DND-41 (cell line): ENCODE measurements at regions not wholly inside any gene's neighbourhood (a gene's known extent, or its start where the extent isn't known, plus 50 kb on each side); places are given as distances from the start of the nearest gene placed in this dataset.

Experiments used
- ATAC-seq: fragments of 200-7000 bp; cut with Tn5 transposase; 3 replicates; pipeline ENCODE4 v1.9.1; 2021; ENCODE audit warnings: low read depth; ENCODE audit not compliant: insufficient read depth
- DNase-seq: peaks from one replicate; pipeline ENCODE4 v3.0.0-alpha.2; 2020
- H2AFZ ChIP-seq: 2 replicates; pipeline ENCODE4 v1.6.0; 2012; ENCODE audit warnings: low read depth, low read length
- H3K27ac ChIP-seq: 2 replicates; pipeline ENCODE4 v1.5.1; 2012; ENCODE audit warnings: low read length, inconsistent platforms
- H3K27me3 ChIP-seq: fragments of 200-600 bp; sonication (generic); 2 replicates; pipeline ENCODE4 v1.6.0; 2012; ENCODE audit warnings: low read length, mild to moderate bottlenecking, inconsistent platforms; ENCODE audit not compliant: insufficient read depth, poor library complexity
- H3K36me3 ChIP-seq: 2 replicates; pipeline ENCODE4 v1.5.1; 2012; ENCODE audit warnings: low read length, inconsistent platforms; ENCODE audit not compliant: insufficient read depth
- H3K4me1 ChIP-seq: 2 replicates; pipeline ENCODE4 v1.5.1; 2012; ENCODE audit warnings: mild to moderate bottlenecking, low read length; ENCODE audit not compliant: insufficient read depth
- H3K4me2 ChIP-seq: 2 replicates; pipeline ENCODE4 v1.6.0; 2012; ENCODE audit warnings: mild to moderate bottlenecking, moderate library complexity, low read length, inconsistent platforms; ENCODE audit not compliant: insufficient read depth
- H3K4me3 ChIP-seq, 2 experiments: fragments of 200-600 bp in 1 of 2; shearing (Covaris generic) in 1 of 2; 2 replicates each; pipeline ENCODE4 v1.5.1; 2012 to 2016; ENCODE audit warnings: inconsistent platforms in 2 of 2, low read length in 2 of 2, mild to moderate bottlenecking in 2 of 2, low read depth in 1 of 2, moderate library complexity in 1 of 2
- H3K79me2 ChIP-seq: 2 replicates; pipeline ENCODE4 v1.6.0; 2012; ENCODE audit warnings: low read length, inconsistent platforms; ENCODE audit not compliant: insufficient read depth
- H3K9ac ChIP-seq: 2 replicates; pipeline ENCODE4 v1.6.0; 2012; ENCODE audit warnings: low read depth, mild to moderate bottlenecking, inconsistent platforms, low read length, moderate library complexity
- H3K9me3 ChIP-seq: 2 replicates; pipeline ENCODE4 v1.5.1; 2012; ENCODE audit warnings: low read length, moderate library complexity, mild to moderate bottlenecking, inconsistent platforms; ENCODE audit not compliant: insufficient read depth, severe bottlenecking
- H4K20me1 ChIP-seq: 2 replicates; pipeline ENCODE4 v1.6.0; 2012; ENCODE audit warnings: low read length; ENCODE audit not compliant: insufficient read depth
- CTCF ChIP-seq: IDR thresholded peaks from 2 replicates; pipeline ENCODE4 v1.5.1; 2012; ENCODE audit warnings: borderline replicate concordance, low read length, moderate library complexity, mild to moderate bottlenecking; ENCODE audit not compliant: poor library complexity, severe bottlenecking; ENCODE audit errors: extremely low read depth
- EZH2 ChIP-seq: IDR thresholded peaks from 3 replicates; pipeline ENCODE4 v1.6.1; 2012; ENCODE audit warnings: borderline replicate concordance, low read depth, mild to moderate bottlenecking, moderate library complexity, low read length, inconsistent platforms; ENCODE audit not compliant: severe bottlenecking

GRCh38 chr2:7982054-7982453, 699.8 kb upstream of the ID2 start:
- H3K4me2 ChIP-seq: no peak overlapping the region
- H3K27ac ChIP-seq: no peak overlapping the region
- no peak overlapping the region for H3K4me3 ChIP-seq
- H2AFZ ChIP-seq: no peak overlapping the region
- no peak for ATAC-seq
- H4K20me1 ChIP-seq: no peaks in the 10 kb centered on the region
- no peak overlapping the region for H3K9ac ChIP-seq
- no peaks in the 10 kb centered on the region for H3K36me3 ChIP-seq
- no peak for DNase-seq
- H3K4me1 ChIP-seq: no peaks in the 10 kb centered on the region
- no peaks in the 10 kb centered on the region for H3K79me2 ChIP-seq
- no peaks in the 10 kb centered on the region for H3K27me3 ChIP-seq
- TF ChIP-seq EZH2 (no peak), CTCF (no peak)
- H3K9me3 ChIP-seq: no peaks in the 10 kb centered on the region

GRCh38 chr2:7983451-7983850, 698.4 kb upstream of the ID2 start:
- H4K20me1 ChIP-seq: no peaks in the 10 kb centered on the region
- no peak overlapping the region for H3K4me3 ChIP-seq
- ATAC-seq (no peak), DNase-seq (no peak)
- H2AFZ ChIP-seq: no peak overlapping the region
- TF ChIP-seq CTCF (no peak), EZH2 (no peak)
- no peaks in the 10 kb centered on the region for H3K4me1 ChIP-seq
- H3K36me3 ChIP-seq: no peaks in the 10 kb centered on the region
- H3K9ac ChIP-seq: no peak overlapping the region
- no peaks in the 10 kb centered on the region for H3K79me2 ChIP-seq
- no peak overlapping the region for H3K27ac ChIP-seq
- no peak overlapping the region for H3K4me2 ChIP-seq
- H3K9me3 ChIP-seq: no peaks in the 10 kb centered on the region
- H3K27me3 ChIP-seq: no peaks in the 10 kb centered on the region

- no peaks in the 10 kb centered on the region for H3K79me2 ChIP-seq
- ATAC-seq (no peak), DNase-seq (no peak)
- no peaks in the 10 kb centered on the region for H3K9me3 ChIP-seq
- H2AFZ ChIP-seq: no peak overlapping the region
- TF ChIP-seq CTCF (no peak), EZH2 (no peak)
- no peaks in the 10 kb centered on the region for H4K20me1 ChIP-seq
- H3K4me3 ChIP-seq: no peak overlapping the region
- H3K4me1 ChIP-seq: no peaks in the 10 kb centered on the region
- H3K36me3 ChIP-seq: no peaks in the 10 kb centered on the region
- H3K9ac ChIP-seq: no peak overlapping the region
- no peak overlapping the region for H3K4me2 ChIP-seq
- no peak overlapping the region for H3K27ac ChIP-seq
- no peaks in the 10 kb centered on the region for H3K27me3 ChIP-seq
These were observed 697.9 kb upstream of the ID2 start for GRCh38 chr2:7983912-7984311.

GRCh38 chr2:7984693-7985353, 697.0 kb upstream of the ID2 start:
- no peak overlapping the region for H3K9ac ChIP-seq
- H3K27me3 ChIP-seq: no peaks in the 10 kb centered on the region

More at GRCh38 chr2:7984693-7985353, 697.0 kb upstream of the ID2 start:
- Histone ChIP-seq H3K27ac (no peak overlapping the region), H3K36me3 (no peaks in the 10 kb centered on the region), H3K4me3 (no peak overlapping the region), H3K4me1 (no peaks in the 10 kb centered on the region), H2AFZ (no peak overlapping the region), H4K20me1 (no peaks in the 10 kb centered on the region), H3K9me3 (no peaks in the 10 kb centered on the region), H3K4me2 (no peak overlapping the region), H3K79me2 (no peaks in the 10 kb centered on the region)
- ATAC-seq (no peak), DNase-seq (no peak)
- TF ChIP-seq CTCF (no peak), EZH2 (no peak)
